ENCODE measurements at regions not wholly inside any gene's neighbourhood (a gene's known extent, or its start where the extent isn't known, plus 50 kb on each side); places are given as distances from the start of the nearest gene placed in this dataset.

GRCh38 chr7:116439841-116440549 lies 59.5 kb upstream of the CAV2 start:
- TF ChIP-seq POLR2AphosphoS5 (IDR thresholded peaks at IDR 0.05; ENCODE audit: low read depth, low read length) (no peak), POLR2A (IDR thresholded peaks at IDR 0.05; ENCODE audit: low read depth, low read length) (no peak)

Data from GM12892 (cell line).